ENCODE measurements at regions not wholly inside any gene's neighbourhood (a gene's known extent, or its start where the extent isn't known, plus 50 kb on each side); places are given as distances from the start of the nearest gene placed in this dataset.

DNA sequence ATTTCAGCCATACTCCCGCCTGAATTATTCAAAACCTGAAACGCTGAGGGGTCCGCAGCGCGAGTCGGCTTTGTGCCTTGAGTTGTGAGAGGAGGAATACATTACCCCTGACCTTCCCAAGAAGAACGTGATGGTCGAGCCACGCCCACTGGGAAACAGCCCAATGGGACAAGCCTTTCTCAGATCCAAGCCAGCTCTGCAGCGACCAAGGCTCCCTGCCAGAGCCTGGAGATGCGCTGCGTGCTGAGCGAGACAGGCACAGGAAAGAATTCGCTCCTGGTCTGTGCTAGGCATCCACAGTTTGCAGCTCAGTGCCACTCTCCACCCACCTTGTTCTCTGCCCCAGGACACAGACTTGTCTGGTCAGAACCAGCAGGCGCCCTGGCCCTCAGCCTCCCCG, 74.1 kb upstream of the GLI2 start:
- Histone ChIP-seq H3K4me1 (replicated peaks in 1 of 4; ENCODE audit: control insufficient read depth in 3 of 4, insufficient read depth in 4 of 4, low read length in 3 of 4) (peaks cover 1 to 11% (median 7%) of the 10 kb centered on the region in 4 experiments; a peak in 5 of 7 replicates), H4K91ac (replicated peaks; ENCODE audit: insufficient read length, low read length) (no peak overlapping the region), H4K20me1 (replicated peaks in 1 of 2; ENCODE audit: control insufficient read depth in 1 of 2, insufficient read depth in 2 of 2, low read length in 2 of 2) (no peaks in the 10 kb centered on the region), H3K56ac (replicated peaks; ENCODE audit: insufficient read length, low read depth, low read length) (no peak overlapping the region), H2BK15ac (ENCODE audit: low read length) (no peak overlapping the region), H3K23me2 (ENCODE audit: low read depth, low read length) (no peaks in the 10 kb centered on the region; the same call in 1 of the 2 replicates), H3K9me3 (ENCODE audit: insufficient read depth in 2 of 2, low read depth in 1 of 2, low read length in 1 of 2) (peaks cover 7 to 8% of the 10 kb centered on the region in 2 experiments; a peak in 2 of 4 replicates), H3K18ac (ENCODE audit: extremely low read depth, low read length) (no peak overlapping the region), H3K4ac (replicated peaks; ENCODE audit: insufficient read length, low read depth, low read length) (no peak overlapping the region), H2BK12ac (ENCODE audit: low read depth, low read length) (no peak overlapping the region; the same call in 1 of the 2 replicates), H4K8ac (ENCODE audit: extremely low read depth, insufficient read depth, low read length) (no peak overlapping the region), H2BK120ac (replicated peaks; ENCODE audit: low read depth, low read length) (no peak overlapping the region), H2AK5ac (ENCODE audit: low read depth, low read length) (no peak overlapping the region), H3K27ac (ENCODE audit: low read depth, low read length) (no peak overlapping the region), H3K4me2 (ENCODE audit: insufficient read depth in 1 of 2, low read depth in 2 of 2, low read length in 2 of 2) (peak overlapping the region; percentile 27 to 43; a peak in 3 of 4 replicates), H3K4me3 (ENCODE audit: extremely low read depth in 1 of 4, insufficient read depth in 2 of 4, low read depth in 3 of 4, low read length in 4 of 4) (peak overlapping the region in 1 of 4 experiments; percentile 28; a peak in 1 of 8 replicates), H2BK5ac (ENCODE audit: low read depth, low read length) (no peak overlapping the region), H2AFZ (ENCODE audit: low read length) (peak overlapping the region; percentile 42; the same call in 1 of the 2 replicates), H3K14ac (ENCODE audit: insufficient read length) (no peak overlapping the region), H3K79me2 (ENCODE audit: control insufficient read depth in 1 of 2, insufficient read depth in 2 of 2, low read length in 2 of 2) (no peaks in the 10 kb centered on the region), H3K23ac (ENCODE audit: insufficient read length) (no peak overlapping the region), H3K27me3 (replicated peaks in 1 of 4; ENCODE audit: control insufficient read depth in 3 of 4, extremely low read depth in 1 of 4, insufficient read depth in 3 of 4, low read length in 3 of 4) (peaks cover 4 to 23% (median 12%) of the 10 kb centered on the region in 4 experiments; a peak in 6 of 7 replicates), H2BK20ac (ENCODE audit: low read length) (no peak overlapping the region), H3K79me1 (ENCODE audit: low read depth, low read length) (no peaks in the 10 kb centered on the region), H3K36me3 (ENCODE audit: control insufficient read depth in 2 of 4, insufficient read depth in 4 of 4, low read length in 3 of 4) (no peaks in the 10 kb centered on the region), H4K5ac (ENCODE audit: insufficient read length, low read depth, low read length) (no peak overlapping the region), H3K9ac (replicated peaks in 1 of 4; ENCODE audit: extremely low read depth in 1 of 4, low read depth in 3 of 4, low read length in 3 of 4) (no peak overlapping the region)
- ChIA-PET CTCF (ENCODE audit: partially characterized antibody) (interaction anchor here (0.9 to 1.3 kb wide), 6 partner anchors 10 to 108 kb away, joined by 3 to 6 read pairs (median 4); no protein-coding TSS in a partner anchor), POLR2A (ENCODE audit: partially characterized antibody) (no interaction called here)
- WGBS, 2 experiments (ENCODE audit: extremely low coverage in 1 of 2, insufficient coverage in 1 of 2, insufficient read length in 1 of 2, insufficient replicate concordance in 2 of 2, low coverage in 1 of 2, low lambda C conversion rate in 2 of 2, missing lambda C conversion rate in 1 of 2): 21% methylated on average over 16 of the region's 16 CpGs; no CpG with 5 or more reads in 1 of the 2 experiments
- FAIRE-seq (peak; percentile 97), DNase-seq (ENCODE audit: low read depth in 1 of 2, low spot score in 2 of 2) (peak in 1 of 2 experiments; percentile 74)
- TF ChIP-seq HDAC2 (IDR thresholded peaks at IDR 0.05; ENCODE audit: borderline replicate concordance in 1 of 2, low read depth in 2 of 2, low read length in 2 of 2) (no peak), TAF1 (IDR thresholded peaks at IDR 0.05; ENCODE audit: low read depth, low read length) (0 out of 2 replicates have a peak, but pooled peaks have one; percentile 26), RAD21 (IDR thresholded peaks at IDR 0.05 in 1 of 2, conservative IDR thresholded peaks at IDR 0.05 in 1 of 2; ENCODE audit: low read depth in 2 of 2, low read length in 2 of 2) (no peak), CHD2 (IDR thresholded peaks at IDR 0.05; ENCODE audit: low read length) (no peak), TBP (IDR thresholded peaks at IDR 0.05; ENCODE audit: low read depth, low read length) (peak; percentile 55; the same call in 1 of the 2 replicates)
- TF ChIP-seq, protein P1, sequence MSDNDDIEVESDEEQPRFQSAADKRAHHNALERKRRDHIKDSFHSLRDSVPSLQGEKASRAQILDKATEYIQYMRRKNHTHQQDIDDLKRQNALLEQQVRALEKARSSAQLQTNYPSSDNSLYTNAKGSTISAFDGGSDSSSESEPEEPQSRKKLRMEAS (IDR thresholded peaks at IDR 0.05): no peak
